ENCODE measurements at regions not wholly inside any gene's neighbourhood (a gene's known extent, or its start where the extent isn't known, plus 50 kb on each side); places are given as distances from the start of the nearest gene placed in this dataset.

GRCh38 chr1:58214674-58215073 lies 331.9 kb downstream of the OMA1 start:
- TF ChIP-seq CTCF (IDR thresholded peaks at IDR 0.05; ENCODE audit: borderline replicate concordance, extremely low read depth, low read length, poor library complexity, severe bottlenecking) = no peak
- no peak for TF ChIP-seq EZH2 (IDR thresholded peaks at IDR 0.05; ENCODE audit: borderline replicate concordance, low read depth, low read length, severe bottlenecking)

Measured in DND-41 (cell line).